IMR-90 (cell line): ENCODE measurements at regions not wholly inside any gene's neighbourhood (a gene's known extent, or its start where the extent isn't known, plus 50 kb on each side); places are given as distances from the start of the nearest gene placed in this dataset.

Experiments
- ATAC-seq: fragments of 200-7000 bp; cut with Tn5 transposase; 2 replicates; pipeline ENCODE4 v1.9.1; 2020; ENCODE audit warnings: low read depth, mild to moderate bottlenecking, moderate library complexity
- BruUV-seq: library from RNA; stranded (reverse); fragments of 400-500 nt; replicated peaks from 2 replicates; lab custom pipeline; 2021; lab: Mats Ljungman, UMichigan
- CTCF ChIA-PET: fragments of 300-600 bp; formaldehyde crosslinking; extraction: SDS; loops from one replicate; lab custom pipeline; 2021; ENCODE audit warnings: antibody characterized with exemption; lab: Yijun Ruan, JAX
- POLR2A ChIA-PET: fragments of 300-600 bp; sonication (Branson Sonifier 250); formaldehyde crosslinking; loops from one replicate; lab custom pipeline; 2022; ENCODE audit warnings: antibody characterized with exemption; ENCODE audit not compliant: unreplicated experiment; lab: Charles Lee
- DNase-seq: peaks from one replicate; pipeline ENCODE4 v3.0.0; 2013
- H2AFZ ChIP-seq: replicated peaks from 2 replicates; pipeline ENCODE3; 2013; ENCODE audit warnings: low read length, mild to moderate bottlenecking; ENCODE audit not compliant: poor library complexity
- H2AK5ac ChIP-seq: 2 replicates; pipeline ENCODE4 v1.6.1; 2013; ENCODE audit warnings: low read depth, low read length, inconsistent platforms
- H2AK9ac ChIP-seq: replicated peaks from 2 replicates; pipeline ENCODE3; 2013; ENCODE audit warnings: mild to moderate bottlenecking, low read depth, low read length, moderate library complexity; ENCODE audit not compliant: poor library complexity
- H2BK120ac ChIP-seq: 2 replicates; pipeline ENCODE4 v1.6.1; 2013; ENCODE audit warnings: low read depth, low read length, inconsistent platforms
- H2BK15ac ChIP-seq: 3 replicates; pipeline ENCODE4 v1.6.1; 2013; ENCODE audit warnings: low read depth, low read length, inconsistent platforms
- H2BK20ac ChIP-seq: 2 replicates; pipeline ENCODE4 v1.6.1; 2013; ENCODE audit warnings: low read depth, mild to moderate bottlenecking, inconsistent platforms, low read length, moderate library complexity
- H2BK5ac ChIP-seq: 2 replicates; pipeline ENCODE4 v1.6.1; 2013; ENCODE audit warnings: mild to moderate bottlenecking, low read depth, low read length, inconsistent platforms; ENCODE audit not compliant: poor library complexity, severe bottlenecking
- H3K14ac ChIP-seq: replicated peaks from 2 replicates; pipeline ENCODE4 v1.6.1; 2013; ENCODE audit warnings: low read depth, low read length, inconsistent platforms
- H3K18ac ChIP-seq: 2 replicates; pipeline ENCODE4 v1.6.1; 2013; ENCODE audit warnings: low read depth, low read length, control low read depth
- H3K23ac ChIP-seq: 2 replicates; pipeline ENCODE4 v1.6.1; 2013; ENCODE audit warnings: low read depth, low read length, inconsistent platforms
- H3K27ac ChIP-seq: 2 replicates; pipeline ENCODE4 v1.5.1; 2013; ENCODE audit warnings: mild to moderate bottlenecking, control low read depth, low read length; ENCODE audit not compliant: insufficient read depth
- H3K27me3 ChIP-seq: 2 replicates; pipeline ENCODE4 v1.6.1; 2013; ENCODE audit warnings: low read length; ENCODE audit not compliant: control insufficient read depth, insufficient read depth
- H3K36me3 ChIP-seq: 2 replicates; pipeline ENCODE4 v1.6.1; 2013; ENCODE audit warnings: low read length, mixed read lengths; ENCODE audit not compliant: control insufficient read depth, insufficient read depth
- H3K4ac ChIP-seq: 2 replicates; pipeline ENCODE4 v1.6.1; 2013; ENCODE audit warnings: low read depth, low read length, inconsistent platforms
- H3K4me1 ChIP-seq: 2 replicates; pipeline ENCODE4 v1.6.1; 2013; ENCODE audit warnings: low read length, mixed read lengths; ENCODE audit not compliant: control insufficient read depth, insufficient read depth
- H3K4me2 ChIP-seq: 2 replicates; pipeline ENCODE4 v1.6.1; 2013; ENCODE audit warnings: low read depth, mild to moderate bottlenecking, control low read depth, low read length, moderate library complexity
- H3K4me3 ChIP-seq: 2 replicates; pipeline ENCODE4 v1.5.1; 2013; ENCODE audit warnings: low read depth, mild to moderate bottlenecking, control low read depth, low read length, moderate library complexity; ENCODE audit not compliant: insufficient read depth
- H3K56ac ChIP-seq: 2 replicates; pipeline ENCODE4 v1.6.1; 2013; ENCODE audit warnings: low read length, inconsistent platforms; ENCODE audit not compliant: insufficient read depth; ENCODE audit errors: extremely low read depth
- H3K79me1 ChIP-seq, 2 experiments: 2 replicates each; pipeline ENCODE4 v1.6.1; 2013; ENCODE audit warnings: low read length in 2 of 2, inconsistent platforms in 1 of 2, low read depth in 1 of 2
- H3K9ac ChIP-seq: 2 replicates; pipeline ENCODE4 v1.6.1; 2013; ENCODE audit warnings: low read depth, low read length, control low read depth
- H3K9me1 ChIP-seq: 2 replicates; pipeline ENCODE4 v1.6.1; 2013; ENCODE audit warnings: low read length, inconsistent platforms; ENCODE audit not compliant: insufficient read depth
- H3K9me3 ChIP-seq: 2 replicates; pipeline ENCODE4 v1.6.1; 2013; ENCODE audit warnings: low read length; ENCODE audit not compliant: control insufficient read depth, insufficient read depth
- H4K20me1 ChIP-seq: 2 replicates; pipeline ENCODE4 v1.6.1; 2013; ENCODE audit warnings: low read length, inconsistent platforms; ENCODE audit not compliant: insufficient read depth
- H4K5ac ChIP-seq: 2 replicates; pipeline ENCODE4 v1.6.1; 2013; ENCODE audit warnings: mild to moderate bottlenecking, low read depth, low read length, control low read depth
- H4K8ac ChIP-seq, 2 experiments: 2 replicates each; pipeline ENCODE4 v1.6.1; 2013; ENCODE audit warnings: low read depth in 2 of 2, low read length in 2 of 2, control low read depth in 1 of 2, inconsistent platforms in 1 of 2
- H4K91ac ChIP-seq: 2 replicates; pipeline ENCODE4 v1.6.1; 2013; ENCODE audit warnings: low read depth, low read length, inconsistent platforms; ENCODE audit not compliant: insufficient read depth
- BHLHE40 ChIP-seq: fragments of 150-350 bp; IDR thresholded peaks from 2 replicates; pipeline ENCODE4 v1.6.1; 2016; ENCODE audit warnings: mild to moderate bottlenecking, low read depth, low read length
- CHD1 ChIP-seq: IDR thresholded peaks from 2 replicates; pipeline ENCODE4 v1.6.1; 2012; ENCODE audit warnings: low read depth, low read length, improper control_type of control experiment
- FOS ChIP-seq: fragments of 150-350 bp; IDR thresholded peaks from 2 replicates; pipeline ENCODE4 v1.6.1; 2016; ENCODE audit warnings: low read depth, low read length
- MAFK ChIP-seq: IDR thresholded peaks from 2 replicates; pipeline ENCODE4 v1.6.1; 2012; ENCODE audit warnings: low read depth, low read length, improper control_type of control experiment
- MAZ ChIP-seq: IDR thresholded peaks from 2 replicates; pipeline ENCODE4 v1.6.1; 2012; ENCODE audit warnings: low read depth, mild to moderate bottlenecking, low read length, improper control_type of control experiment, moderate library complexity, borderline replicate concordance
- MXI1 ChIP-seq: IDR thresholded peaks from 2 replicates; pipeline ENCODE4 v1.6.1; 2012; ENCODE audit warnings: low read depth, mild to moderate bottlenecking, low read length, moderate library complexity, borderline replicate concordance
- RAD21 ChIP-seq: IDR thresholded peaks from 2 replicates; pipeline ENCODE4 v1.6.1; 2012; ENCODE audit warnings: low read length, improper control_type of control experiment
- RCOR1 ChIP-seq: IDR thresholded peaks from 2 replicates; pipeline ENCODE4 v1.6.1; 2012; ENCODE audit warnings: mild to moderate bottlenecking, low read length, improper control_type of control experiment; ENCODE audit not compliant: insufficient replicate concordance
- RFX5 ChIP-seq: IDR thresholded peaks from 2 replicates; pipeline ENCODE4 v1.8.0; 2012; ENCODE audit warnings: low read depth, mild to moderate bottlenecking, low read length, moderate library complexity
- SMC3 ChIP-seq: fragments of 150-350 bp; IDR thresholded peaks from 2 replicates; pipeline ENCODE4 v1.6.1; 2016; ENCODE audit warnings: low read depth, mild to moderate bottlenecking, antibody characterized with exemption, low read length, moderate library complexity
- WGBS, 2 experiments: methylation state at CpG; one replicate each; pipeline versions ENCODE4 v1.1.5 to v1.1.7; 2013; ENCODE audit warnings: missing lambda C conversion rate in 2 of 2; ENCODE audit not compliant: insufficient read length in 1 of 2; ENCODE audit errors: extremely low coverage in 2 of 2; 5-methylcytosine and 5-hydroxymethylcytosine counted together
- dilution Hi-C: fragments of 300-500 bp; cut with HindIII; formaldehyde crosslinking; loops from one replicate; pipeline ENCODE4 v1.14.3; 2018; ENCODE audit warnings: low sequenced_read_pairs; ENCODE audit not compliant: unreplicated experiment
- in situ Hi-C: fragments of 300-500 bp; cut with MboI; formaldehyde crosslinking; loops from 3 replicates; pipeline ENCODE4 v1.14.3; 2019; ENCODE audit warnings: low sequenced_read_pairs, inconsistent platforms, mixed read lengths
- intact Hi-C: fragments of 100-400 bp; cut with micrococcal nuclease; formaldehyde crosslinking; loops from 2 replicates; pipeline ENCODE4 v1.10.0; 2022
- TF ChIP-seq, protein P1 (sequence below): fragments of 150-350 bp; IDR thresholded peaks from 2 replicates; pipeline ENCODE4 v1.6.1; 2017; ENCODE audit warnings: mild to moderate bottlenecking, antibody characterized with exemption, low read length, low read depth
- TF ChIP-seq, protein P2 (sequence below): fragments of 150-350 bp; IDR thresholded peaks from 2 replicates; pipeline ENCODE4 v1.6.1; 2016; ENCODE audit warnings: low read depth, mild to moderate bottlenecking, low read length, moderate library complexity, borderline replicate concordance
- TF ChIP-seq, protein P3 (sequence below): conservative IDR thresholded peaks from 2 replicates; pipeline ENCODE4 v1.5.1; 2012; ENCODE audit warnings: mild to moderate bottlenecking, low read depth, low read length, improper control_type of control experiment

DNA sequence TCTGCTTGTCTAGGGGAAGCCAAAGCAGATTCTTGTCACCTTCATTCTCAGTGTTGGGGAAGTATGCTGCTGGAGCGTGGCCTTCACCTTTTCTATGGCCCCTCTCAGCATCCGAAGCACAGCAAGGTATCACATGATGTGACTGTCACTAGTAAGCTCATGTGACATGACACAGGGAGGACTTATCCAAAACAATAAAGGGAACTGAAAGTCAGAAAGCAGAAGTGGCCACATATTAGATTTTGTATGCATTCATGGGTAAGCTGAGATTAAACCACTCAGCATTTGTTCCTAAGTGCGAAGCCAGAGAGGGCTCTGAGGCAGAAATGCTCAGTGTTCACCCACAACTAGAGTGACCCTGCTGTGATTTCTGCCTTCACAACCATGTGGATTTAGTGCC, 72.8 kb upstream of the PCDH8 start:
- H4K91ac ChIP-seq = no peak overlapping the region
- H2AK9ac ChIP-seq = no peak overlapping the region
- H3K4me3 ChIP-seq = no peak overlapping the region
- in situ Hi-C loops (no loop called here), dilution Hi-C loops (no loop called here), intact Hi-C loops (no loop called here)
- H3K36me3 ChIP-seq = no peaks in the 10 kb centered on the region
- H2BK20ac ChIP-seq = no peak overlapping the region
- no peak overlapping the region for H3K4ac ChIP-seq
- ChIA-PET CTCF (interaction anchor here (0.7 kb wide), 1 partner anchor 47 kb away, joined by 3 read pairs; no protein-coding TSS in a partner anchor), POLR2A (no interaction called here)
- H3K27me3 ChIP-seq = no peaks in the 10 kb centered on the region
- H3K23ac ChIP-seq = no peak overlapping the region
- H2AK5ac ChIP-seq = no peak overlapping the region
- no peak overlapping the region for H4K5ac ChIP-seq
- no peak for TF ChIP-seq SMC3
- TF ChIP-seq BHLHE40 = no peak
- TF ChIP-seq RFX5 = no peak
- TF ChIP-seq MAFK = no peak
- no peak for TF ChIP-seq RAD21
- no peak for TF ChIP-seq RCOR1
- no peak for TF ChIP-seq MXI1
- TF ChIP-seq FOS = no peak
- TF ChIP-seq, protein P1, sequence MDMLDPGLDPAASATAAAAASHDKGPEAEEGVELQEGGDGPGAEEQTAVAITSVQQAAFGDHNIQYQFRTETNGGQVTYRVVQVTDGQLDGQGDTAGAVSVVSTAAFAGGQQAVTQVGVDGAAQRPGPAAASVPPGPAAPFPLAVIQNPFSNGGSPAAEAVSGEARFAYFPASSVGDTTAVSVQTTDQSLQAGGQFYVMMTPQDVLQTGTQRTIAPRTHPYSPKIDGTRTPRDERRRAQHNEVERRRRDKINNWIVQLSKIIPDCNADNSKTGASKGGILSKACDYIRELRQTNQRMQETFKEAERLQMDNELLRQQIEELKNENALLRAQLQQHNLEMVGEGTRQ = no peak
- TF ChIP-seq, protein P2, sequence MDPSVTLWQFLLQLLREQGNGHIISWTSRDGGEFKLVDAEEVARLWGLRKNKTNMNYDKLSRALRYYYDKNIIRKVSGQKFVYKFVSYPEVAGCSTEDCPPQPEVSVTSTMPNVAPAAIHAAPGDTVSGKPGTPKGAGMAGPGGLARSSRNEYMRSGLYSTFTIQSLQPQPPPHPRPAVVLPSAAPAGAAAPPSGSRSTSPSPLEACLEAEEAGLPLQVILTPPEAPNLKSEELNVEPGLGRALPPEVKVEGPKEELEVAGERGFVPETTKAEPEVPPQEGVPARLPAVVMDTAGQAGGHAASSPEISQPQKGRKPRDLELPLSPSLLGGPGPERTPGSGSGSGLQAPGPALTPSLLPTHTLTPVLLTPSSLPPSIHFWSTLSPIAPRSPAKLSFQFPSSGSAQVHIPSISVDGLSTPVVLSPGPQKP = no peak
- TF ChIP-seq MAZ = no peak
- TF ChIP-seq, protein P3, sequence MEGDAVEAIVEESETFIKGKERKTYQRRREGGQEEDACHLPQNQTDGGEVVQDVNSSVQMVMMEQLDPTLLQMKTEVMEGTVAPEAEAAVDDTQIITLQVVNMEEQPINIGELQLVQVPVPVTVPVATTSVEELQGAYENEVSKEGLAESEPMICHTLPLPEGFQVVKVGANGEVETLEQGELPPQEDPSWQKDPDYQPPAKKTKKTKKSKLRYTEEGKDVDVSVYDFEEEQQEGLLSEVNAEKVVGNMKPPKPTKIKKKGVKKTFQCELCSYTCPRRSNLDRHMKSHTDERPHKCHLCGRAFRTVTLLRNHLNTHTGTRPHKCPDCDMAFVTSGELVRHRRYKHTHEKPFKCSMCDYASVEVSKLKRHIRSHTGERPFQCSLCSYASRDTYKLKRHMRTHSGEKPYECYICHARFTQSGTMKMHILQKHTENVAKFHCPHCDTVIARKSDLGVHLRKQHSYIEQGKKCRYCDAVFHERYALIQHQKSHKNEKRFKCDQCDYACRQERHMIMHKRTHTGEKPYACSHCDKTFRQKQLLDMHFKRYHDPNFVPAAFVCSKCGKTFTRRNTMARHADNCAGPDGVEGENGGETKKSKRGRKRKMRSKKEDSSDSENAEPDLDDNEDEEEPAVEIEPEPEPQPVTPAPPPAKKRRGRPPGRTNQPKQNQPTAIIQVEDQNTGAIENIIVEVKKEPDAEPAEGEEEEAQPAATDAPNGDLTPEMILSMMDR = no peak
- TF ChIP-seq CHD1 = no peak
- H2BK15ac ChIP-seq = no peak overlapping the region
- H3K4me2 ChIP-seq = no peak overlapping the region
- no CpG with 5 or more reads among the region's 3 CpGs for WGBS, 2 experiments
- ATAC-seq (no peak), DNase-seq (no peak)
- H3K56ac ChIP-seq = no peak overlapping the region
- H4K20me1 ChIP-seq = no peaks in the 10 kb centered on the region
- no peaks in the 10 kb centered on the region for H3K9me1 ChIP-seq
- H3K14ac ChIP-seq = no peak overlapping the region
- no TSS peak for BruUV-seq
- H3K27ac ChIP-seq = no peak overlapping the region
- no peak overlapping the region for H2BK5ac ChIP-seq
- H3K18ac ChIP-seq = no peak overlapping the region
- H4K8ac ChIP-seq = no peak overlapping the region
- H3K9me3 ChIP-seq = no peaks in the 10 kb centered on the region; the same call in 1 of the 2 replicates
- no peak overlapping the region for H3K9ac ChIP-seq
- H2BK120ac ChIP-seq = no peak overlapping the region
- no peaks in the 10 kb centered on the region for H3K79me1 ChIP-seq
- no peak overlapping the region for H2AFZ ChIP-seq
- H3K4me1 ChIP-seq = no peaks in the 10 kb centered on the region
